ENCODE measurements at regions not wholly inside any gene's neighbourhood (a gene's known extent, or its start where the extent isn't known, plus 50 kb on each side); places are given as distances from the start of the nearest gene placed in this dataset.

GRCh38 chr7:157079116-157079515 is 59.6 kb upstream of the UBE3C start:
- TF ChIP-seq, protein P1, sequence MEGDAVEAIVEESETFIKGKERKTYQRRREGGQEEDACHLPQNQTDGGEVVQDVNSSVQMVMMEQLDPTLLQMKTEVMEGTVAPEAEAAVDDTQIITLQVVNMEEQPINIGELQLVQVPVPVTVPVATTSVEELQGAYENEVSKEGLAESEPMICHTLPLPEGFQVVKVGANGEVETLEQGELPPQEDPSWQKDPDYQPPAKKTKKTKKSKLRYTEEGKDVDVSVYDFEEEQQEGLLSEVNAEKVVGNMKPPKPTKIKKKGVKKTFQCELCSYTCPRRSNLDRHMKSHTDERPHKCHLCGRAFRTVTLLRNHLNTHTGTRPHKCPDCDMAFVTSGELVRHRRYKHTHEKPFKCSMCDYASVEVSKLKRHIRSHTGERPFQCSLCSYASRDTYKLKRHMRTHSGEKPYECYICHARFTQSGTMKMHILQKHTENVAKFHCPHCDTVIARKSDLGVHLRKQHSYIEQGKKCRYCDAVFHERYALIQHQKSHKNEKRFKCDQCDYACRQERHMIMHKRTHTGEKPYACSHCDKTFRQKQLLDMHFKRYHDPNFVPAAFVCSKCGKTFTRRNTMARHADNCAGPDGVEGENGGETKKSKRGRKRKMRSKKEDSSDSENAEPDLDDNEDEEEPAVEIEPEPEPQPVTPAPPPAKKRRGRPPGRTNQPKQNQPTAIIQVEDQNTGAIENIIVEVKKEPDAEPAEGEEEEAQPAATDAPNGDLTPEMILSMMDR (conservative IDR thresholded peaks at IDR 0.05; ENCODE audit: low read depth in 2 of 2) = no peak
- TF ChIP-seq EZH2 (IDR thresholded peaks at IDR 0.05; ENCODE audit: low read depth, unreplicated experiment) (no peak), POLR2AphosphoS5 (IDR thresholded peaks at IDR 0.05; ENCODE audit: low read depth) (no peak), EZH2phosphoT487 (IDR thresholded peaks at IDR 0.05; ENCODE audit: unreplicated experiment) (no peak), REST (IDR thresholded peaks at IDR 0.05; ENCODE audit: unreplicated experiment) (no peak), STAT1 (IDR thresholded peaks at IDR 0.05; ENCODE audit: unreplicated experiment) (no peak), NANOG (IDR thresholded peaks at IDR 0.05; ENCODE audit: borderline replicate concordance) (no peak), ETS1 (IDR thresholded peaks at IDR 0.05) (no peak)
